NCI-H1436 treated with DMSO at 0.1 percent for 48 hours (cell line): ENCODE measurements at regions not wholly inside any gene's neighbourhood (a gene's known extent, or its start where the extent isn't known, plus 50 kb on each side); places are given as distances from the start of the nearest gene placed in this dataset.

Experiments
- DNase-seq: peaks from one replicate; lab custom pipeline; 2025; lab: John Stamatoyannopoulos, UW

DNA sequence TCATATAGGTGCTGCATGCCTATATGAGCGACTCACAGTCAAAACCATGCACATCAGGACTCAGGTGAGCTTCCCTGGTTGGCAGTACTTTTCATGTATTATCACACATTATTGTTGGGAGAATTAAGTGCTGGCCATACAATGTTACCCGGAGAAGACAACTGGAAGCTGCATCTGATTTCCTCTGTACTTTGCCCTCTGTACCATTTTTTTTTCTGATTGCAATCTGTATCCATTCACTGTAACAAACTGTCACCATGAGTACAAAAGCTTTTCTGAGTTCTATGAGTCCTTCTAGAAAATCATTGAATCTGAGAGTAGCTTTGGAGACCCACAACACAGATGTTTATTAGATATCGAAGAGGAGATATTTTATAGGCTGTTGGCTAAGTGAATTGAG lies 651.0 kb downstream of the NR2F1-AS1 start:
- DNase-seq: no peak

DNA sequence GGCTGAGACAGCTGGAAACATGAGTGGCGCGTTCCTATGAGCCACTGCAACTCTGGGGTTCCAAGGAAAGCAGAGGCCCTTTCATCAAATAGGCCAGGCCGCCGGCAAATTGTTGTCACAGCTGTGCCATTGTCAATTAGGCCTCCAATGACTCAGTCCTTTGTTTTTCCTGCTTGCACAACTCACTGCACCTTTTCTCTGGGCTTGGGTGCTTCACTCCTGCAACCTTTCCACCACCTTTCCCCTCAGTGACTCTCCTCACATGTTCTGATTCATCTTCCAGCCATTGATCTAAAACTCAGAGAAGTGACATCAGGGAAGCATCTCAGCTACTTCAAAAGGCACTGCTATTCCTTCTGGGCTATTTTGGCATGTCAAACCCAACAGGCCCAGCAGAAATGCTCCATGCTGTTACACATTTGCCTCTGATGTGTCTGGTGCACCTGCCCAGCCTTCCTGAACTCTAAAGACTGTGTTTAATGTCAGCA lies 653.7 kb downstream of the NR2F1-AS1 start:
- no peak for DNase-seq

DNA sequence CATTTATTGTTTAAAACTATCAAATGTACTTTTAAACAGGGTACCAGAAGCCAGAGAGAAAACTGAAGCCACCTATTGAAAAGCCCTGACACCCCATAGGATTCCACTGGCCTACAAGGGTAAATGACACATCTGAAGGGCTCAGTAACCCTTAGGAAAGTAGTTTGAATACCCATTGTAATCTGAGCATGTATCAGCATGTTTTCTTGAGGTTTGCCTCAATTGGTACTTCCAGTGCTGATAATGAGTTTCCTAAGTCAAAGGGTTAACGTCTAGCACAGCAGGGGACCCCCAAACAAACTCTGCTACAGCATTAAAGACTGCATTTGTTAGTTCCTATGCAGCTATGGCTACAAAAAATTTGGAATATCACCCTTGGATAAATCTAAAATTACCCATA lies 657.1 kb downstream of the NR2F1-AS1 start:
- no peak for DNase-seq

DNA sequence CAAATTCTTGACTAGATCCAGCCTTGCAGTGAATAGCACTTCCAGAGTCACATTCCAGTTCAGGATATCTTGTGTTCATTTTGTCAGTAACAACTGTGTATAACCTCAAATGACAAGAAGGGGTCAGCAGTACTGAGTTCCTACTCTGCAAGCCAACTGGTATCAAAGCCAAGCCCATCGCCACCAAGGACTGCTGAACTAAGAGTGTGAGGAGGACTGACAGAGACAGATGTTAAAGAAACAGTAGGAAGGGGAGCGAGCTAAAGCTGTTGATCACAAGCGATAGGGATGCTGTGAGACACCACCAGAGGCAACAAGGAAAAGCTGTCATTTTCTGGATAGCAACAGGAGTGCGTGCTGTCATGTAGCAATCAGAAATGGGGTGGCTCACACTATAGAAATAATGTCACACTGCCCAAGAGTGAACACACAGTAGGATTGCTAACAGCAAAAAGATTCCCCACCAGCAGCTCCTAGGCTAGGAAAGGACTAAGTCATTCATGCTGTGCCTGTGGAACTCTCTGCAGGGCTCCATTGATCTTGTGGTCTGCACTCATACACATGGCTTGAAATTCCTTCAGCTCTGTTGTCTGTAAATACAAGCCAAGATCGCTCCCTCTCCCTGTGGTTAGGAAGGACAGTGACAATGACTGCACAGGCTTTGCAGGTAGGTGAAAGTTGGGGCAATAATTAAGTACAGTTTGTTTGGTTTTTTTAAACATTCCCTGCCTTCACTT lies 658.6 kb downstream of the NR2F1-AS1 start:
- no peak for DNase-seq

DNA sequence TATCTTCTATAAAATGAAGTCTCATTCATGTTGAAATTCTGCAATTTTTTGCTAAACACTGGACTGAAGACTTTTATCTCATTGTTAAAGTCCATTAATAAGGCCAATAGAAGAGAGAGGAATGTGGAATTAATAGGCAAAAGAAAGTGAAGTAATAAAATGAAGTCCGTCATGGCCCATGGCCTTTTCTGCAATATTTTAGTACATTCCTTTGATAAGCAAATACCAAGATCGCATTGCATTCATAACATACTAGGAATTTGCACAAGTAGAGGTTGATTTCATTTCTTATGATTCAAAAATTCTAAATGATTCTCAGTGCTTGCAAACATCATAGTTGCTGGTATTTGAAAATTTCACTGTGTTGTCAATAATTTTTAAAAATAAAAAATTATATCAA lies 664.0 kb downstream of the NR2F1-AS1 start:
- no peak for DNase-seq

DNA sequence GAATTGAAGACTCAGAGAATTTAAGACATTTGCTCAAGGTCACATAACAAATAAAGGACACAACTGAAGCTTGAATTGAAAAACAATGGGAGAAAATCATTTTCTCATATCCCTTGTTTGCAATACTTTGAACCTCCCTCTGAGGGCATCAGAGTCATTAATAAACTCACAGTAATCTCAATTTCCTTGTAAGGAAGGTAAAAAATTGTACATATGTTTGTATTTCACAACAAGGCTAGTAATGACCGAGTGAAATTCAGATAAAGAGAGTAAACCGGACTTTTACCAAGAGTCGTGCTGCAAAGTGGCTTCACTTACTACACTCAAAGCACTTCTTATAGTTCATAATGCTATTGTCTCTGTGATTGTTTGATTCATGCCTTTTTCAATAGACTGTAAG lies 665.0 kb downstream of the NR2F1-AS1 start:
- DNase-seq: no peak

DNA sequence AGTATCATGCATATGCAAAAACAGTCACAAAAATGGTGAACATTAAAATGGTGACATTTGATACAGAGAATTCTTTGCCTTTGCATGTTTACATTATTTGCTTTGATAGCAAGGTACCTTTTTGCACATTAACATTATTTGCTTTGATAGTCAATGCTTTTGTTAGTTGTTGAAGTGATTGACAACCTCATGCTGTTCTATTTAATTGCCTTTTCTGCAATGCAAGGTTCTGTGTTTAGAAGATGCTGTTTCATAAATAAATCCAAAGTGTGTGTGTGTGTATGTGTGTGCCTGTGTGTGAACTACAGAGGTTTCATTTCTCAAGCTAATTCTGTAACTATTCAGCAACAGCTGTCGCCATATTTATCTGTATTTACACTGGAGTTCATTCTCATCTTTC lies 668.7 kb downstream of the NR2F1-AS1 start:
- no peak for DNase-seq

DNA sequence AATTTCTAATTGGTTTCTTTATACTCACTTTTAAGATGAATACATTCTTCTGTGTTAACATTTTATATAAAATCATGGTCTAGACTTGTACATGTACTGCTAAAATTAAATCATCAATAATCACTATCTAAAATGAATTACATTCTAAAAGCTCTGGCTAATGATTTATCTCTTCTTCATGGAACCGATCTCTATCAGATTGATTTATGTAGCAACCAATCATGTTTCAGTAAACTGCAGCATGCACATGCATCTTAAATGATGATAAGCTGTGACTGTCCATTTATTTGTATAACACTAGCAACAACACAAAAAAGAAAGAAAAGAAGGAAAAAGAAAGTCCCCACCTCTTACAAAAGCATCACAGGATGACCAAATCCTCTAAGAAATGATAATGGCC lies 669.2 kb downstream of the NR2F1-AS1 start:
- DNase-seq: no peak

DNA sequence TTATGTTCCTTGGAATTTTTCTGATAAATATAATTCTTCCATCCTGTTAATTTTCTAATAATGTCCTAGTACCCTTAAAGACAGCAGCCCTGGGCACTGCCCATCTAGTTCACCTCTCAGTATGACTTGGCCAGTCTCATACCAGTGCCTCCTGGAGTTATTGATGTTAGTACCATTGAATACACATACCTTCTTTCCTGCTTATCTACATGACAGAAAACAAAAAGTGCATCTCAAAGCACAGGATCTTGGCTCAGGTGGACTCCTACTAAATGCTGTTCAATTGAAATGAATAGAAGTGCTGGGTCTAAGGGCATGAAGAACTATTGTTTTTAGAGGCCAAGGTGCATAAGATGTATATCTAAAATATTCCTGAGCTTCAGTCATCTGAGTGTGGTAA lies 669.7 kb downstream of the NR2F1-AS1 start:
- DNase-seq: no peak

DNA sequence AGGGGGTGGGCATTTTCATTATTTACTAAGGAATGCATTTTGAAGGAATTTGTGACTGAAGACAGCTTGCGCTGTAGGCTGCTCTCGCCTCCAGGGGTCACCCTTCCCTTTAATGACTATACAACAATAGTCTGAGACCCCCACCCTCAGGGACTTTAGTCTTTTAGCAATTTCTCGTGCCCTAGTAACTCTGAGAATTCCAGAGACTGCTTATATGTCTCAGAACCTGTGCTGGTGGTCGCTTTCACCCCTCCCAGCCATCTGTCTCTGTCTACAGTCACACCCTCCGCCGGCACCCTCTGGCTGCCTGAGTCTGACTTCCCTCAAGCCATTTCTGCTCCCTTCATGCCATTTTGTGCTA lies 671.4 kb downstream of the NR2F1-AS1 start:
- DNase-seq: no peak

DNA sequence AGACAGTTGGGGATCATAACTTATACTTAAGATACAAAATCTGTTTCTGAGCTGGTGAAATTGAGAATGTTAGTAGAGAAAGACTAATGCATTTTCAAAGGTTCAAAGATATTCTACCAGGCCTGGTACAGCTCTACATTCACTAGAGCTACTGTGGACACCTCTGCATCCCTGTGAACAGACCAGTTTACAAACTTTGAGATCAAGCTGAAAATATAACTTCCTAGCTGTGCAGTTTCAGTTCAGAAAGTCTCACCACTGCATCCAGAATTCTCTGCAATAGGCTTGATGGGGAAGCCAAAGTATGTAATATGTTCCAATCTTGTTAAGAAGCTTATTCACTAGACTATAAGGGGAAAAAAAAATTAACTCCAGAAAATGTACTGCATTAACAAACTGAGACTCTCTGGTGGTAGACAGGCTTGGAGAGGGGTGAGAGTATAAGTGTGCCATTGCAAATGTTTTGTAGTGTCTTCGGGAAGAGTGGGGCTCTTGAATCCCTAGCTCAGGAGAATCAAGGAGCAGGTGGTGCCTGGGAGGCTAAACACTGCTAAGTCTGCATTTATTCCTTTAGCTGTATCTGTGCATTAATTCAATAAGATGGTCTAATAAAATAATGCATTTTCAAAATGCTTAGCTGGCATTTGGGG lies 671.9 kb downstream of the NR2F1-AS1 start:
- DNase-seq: no peak

DNA sequence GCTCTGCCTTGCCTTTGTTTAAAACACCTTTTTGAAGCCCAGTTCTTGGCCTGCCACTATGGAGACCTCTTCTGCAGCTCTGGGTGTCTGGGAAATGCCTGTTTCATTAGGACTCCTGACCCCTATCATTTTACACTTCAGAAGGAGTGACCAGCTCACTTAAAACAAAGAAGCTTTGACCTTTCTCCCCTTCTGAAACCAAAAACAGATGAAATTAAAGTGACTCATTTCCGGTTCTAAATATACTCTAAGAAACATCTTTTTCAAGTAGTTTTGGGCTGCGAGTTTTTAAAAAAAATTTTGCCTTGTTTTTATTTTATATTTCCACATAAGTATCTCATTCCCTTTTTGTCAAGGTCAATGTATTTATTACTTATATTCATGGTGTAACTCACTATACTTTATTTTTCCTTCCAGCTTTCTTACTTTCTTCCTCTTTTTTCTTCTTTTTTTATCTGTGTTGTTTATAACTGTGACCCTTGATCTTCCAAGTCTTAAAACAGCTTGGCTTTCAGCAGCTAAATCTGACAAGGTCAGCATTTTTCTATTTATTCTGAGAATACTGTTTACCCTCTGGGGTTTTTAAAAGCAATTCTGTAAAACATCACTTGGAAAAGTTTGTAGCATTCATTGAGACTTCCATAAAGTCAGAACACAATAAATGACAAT lies 672.9 kb downstream of the NR2F1-AS1 start:
- DNase-seq: no peak

DNA sequence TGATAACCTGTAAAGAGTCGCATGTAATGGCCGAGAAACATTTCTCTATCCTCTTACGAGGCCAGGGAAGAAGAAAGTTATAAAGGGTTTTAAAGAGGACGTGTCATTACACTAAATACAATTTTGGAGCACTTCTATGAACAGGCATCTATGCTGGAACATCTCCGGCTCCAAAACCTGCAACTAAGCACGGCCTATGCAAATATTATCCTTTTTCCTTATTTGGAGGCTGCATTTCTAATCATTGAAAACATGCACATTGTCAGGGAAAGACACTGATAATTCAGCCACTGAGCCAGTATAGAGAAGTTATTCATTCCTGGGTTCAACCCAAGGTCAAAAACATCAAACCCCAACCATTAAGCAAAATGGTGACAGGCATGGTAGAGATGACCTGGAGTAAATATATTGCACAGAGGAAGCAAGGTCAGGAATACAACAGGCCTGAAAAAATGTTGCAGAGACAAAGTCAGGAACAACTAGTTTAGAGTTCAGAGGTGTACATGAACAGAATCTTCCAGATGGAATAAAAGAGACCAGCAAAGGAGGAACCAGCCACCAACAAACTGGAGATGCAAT lies 674.1 kb downstream of the NR2F1-AS1 start:
- no peak for DNase-seq

DNA sequence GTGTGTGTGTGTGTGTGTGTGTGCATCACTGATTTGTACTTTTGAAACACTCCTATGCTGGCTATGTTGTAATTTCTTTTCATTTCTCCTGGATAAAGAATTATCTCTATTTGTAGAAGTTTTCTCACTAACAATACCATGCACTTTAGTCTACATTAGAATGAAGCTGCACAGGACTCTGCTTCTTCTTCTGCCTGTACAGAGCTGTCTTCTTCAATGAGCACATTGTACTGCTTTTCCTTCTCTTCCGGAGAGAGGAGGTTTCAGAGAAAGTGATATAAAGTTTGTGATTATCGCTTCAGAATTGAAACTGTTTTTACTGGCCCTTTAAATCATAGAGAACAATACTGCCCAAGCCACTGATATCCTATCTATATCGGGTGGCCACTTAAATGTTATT lies 677.0 kb downstream of the NR2F1-AS1 start:
- DNase-seq: no peak

DNA sequence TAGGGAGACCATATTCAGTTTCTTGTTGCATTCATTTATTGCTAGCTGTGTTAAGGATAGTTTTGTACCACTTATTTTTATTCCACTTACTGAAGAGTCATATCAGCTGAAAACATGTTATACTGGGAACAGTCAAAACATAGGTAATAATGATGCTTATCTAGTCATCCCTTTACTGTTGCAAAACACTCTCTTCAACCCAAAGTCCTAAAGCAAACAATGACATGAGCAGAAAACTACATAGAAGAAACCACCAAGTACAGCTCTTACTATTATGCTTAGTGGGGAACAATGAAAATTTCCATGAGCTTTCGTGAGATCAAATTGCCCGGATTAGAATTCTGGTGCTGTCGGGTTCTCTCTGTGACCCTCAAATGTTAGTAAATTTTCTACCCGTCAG lies 681.4 kb downstream of the NR2F1-AS1 start:
- no peak for DNase-seq

DNA sequence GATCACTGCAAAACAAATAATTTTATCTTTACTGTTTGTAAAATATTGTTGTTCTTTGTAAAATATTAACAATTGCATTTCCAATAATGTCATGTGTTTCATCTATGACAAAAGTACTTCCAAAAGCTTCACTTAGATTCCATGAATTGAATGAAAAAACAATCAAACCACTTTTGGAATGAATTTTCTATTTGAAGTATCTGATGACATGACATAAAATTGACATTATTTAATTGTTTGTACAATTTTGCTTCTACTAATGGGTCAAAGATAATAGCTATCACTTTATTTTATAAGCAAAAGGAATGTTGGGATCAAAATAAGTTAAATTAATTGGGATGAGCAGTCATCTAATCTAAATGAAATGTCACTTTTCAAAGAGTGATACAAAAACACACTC lies 684.3 kb downstream of the NR2F1-AS1 start:
- DNase-seq: no peak

DNA sequence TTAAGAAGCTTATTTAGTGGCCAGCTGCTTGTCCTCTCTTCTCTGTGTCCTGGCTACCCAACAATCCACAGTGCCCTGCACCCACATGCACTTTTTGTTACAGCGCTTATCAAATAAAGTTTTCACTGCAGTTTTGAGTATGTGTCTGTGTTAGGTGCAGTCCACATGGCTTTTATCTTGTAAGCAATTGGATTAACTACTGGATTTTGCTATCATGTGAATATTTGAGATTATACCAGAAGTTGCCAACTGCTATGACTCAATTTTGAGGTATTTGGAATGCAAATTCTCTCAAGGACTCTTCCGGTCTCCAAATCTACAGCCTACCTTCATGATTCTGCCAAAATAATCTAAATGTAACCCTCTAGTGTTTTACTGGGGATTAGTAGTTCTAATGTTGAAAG lies 690.2 kb downstream of the NR2F1-AS1 start:
- no peak for DNase-seq

DNA sequence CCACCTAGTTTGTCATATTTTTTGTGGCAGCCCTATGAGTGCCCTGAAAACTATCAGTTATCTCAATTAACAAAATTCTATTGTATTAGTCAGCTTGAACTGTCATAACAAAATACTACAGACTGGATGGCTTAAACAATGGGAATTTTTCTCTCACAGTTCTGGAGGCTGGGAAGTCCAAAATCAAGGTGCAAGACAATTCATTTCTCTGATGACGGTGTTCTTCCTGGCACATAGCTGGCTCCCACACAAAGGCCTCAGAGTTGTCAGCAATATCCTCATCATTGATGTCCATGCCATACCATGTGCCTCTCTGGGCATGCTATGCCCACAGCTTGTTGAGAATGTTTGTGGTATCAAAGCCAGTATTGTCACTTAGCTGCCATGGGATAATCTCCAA lies 691.9 kb downstream of the NR2F1-AS1 start:
- no peak for DNase-seq

DNA sequence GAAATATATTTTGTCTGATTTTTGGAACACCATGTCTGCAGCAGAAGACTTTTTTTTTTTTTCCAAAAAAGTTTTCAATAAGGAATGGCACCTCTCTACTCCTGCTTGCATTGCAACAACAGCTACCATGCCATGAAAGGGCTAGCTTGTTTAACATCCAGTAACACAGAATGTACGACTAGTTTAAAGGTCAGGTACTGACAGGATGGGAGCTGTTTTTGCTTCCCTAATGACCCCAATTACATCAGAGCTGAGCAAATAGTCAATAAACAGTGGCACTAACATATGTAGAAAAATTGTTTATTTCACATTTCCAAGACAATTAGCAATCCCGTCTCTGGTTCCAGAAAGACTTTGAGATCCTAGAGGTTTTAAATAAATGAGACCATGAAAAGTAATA lies 693.8 kb downstream of the NR2F1-AS1 start:
- DNase-seq: no peak

DNA sequence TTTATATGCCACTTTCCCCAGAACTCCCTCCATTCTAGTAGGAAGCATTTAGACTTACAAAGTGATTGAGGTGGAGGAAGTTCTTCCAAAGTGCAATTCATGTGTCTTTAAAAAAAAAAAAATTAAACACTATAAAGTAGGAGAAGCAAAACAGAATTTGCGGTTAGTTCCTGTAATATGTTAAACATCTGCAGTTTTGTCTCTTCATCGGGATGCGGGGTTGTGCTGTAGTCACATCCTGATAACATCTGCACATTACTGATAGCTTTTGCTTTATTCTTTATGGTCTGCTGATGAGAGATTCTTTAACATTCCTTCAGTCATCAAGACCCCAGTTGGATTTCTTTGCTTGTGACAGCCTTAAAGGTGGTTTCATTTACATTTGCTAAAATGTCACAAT lies 694.3 kb downstream of the NR2F1-AS1 start:
- no peak for DNase-seq

DNA sequence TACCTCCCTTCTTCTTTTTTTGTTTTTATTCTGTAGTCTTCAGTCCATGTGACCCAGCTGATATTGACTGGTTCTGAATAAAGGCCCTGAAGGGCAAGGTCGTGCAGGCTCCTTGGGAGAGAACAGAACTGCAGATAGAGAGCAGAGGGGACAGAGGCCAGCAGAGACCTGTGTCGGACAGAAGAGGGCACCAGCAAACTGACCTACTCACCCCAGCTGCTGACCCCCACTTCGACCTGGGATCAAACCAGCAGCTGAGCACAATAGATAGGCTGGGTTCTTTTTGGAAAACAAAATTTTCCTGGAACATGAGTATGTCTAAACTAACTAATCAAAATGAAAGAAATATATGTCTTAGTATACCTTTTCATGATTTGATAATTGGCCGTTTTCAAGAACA lies 695.1 kb downstream of the NR2F1-AS1 start:
- DNase-seq: no peak

DNA sequence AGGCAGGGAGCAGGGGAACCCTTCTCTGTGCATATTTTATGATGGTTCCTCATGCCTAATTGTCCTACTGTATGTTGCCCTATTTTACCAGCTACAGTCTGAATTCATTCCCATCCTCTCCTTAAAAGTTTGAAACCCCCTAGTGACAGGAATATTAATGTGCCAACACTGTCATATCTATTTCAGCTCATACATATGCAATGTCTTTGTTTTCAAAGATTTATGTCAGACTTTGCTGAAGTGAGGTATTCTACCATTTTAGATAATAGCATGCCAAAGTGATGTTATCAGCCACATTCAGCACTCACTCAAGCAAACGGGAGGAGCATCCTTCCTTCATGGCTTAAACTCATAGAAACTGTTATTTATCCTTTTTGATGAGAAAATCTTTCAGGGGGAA lies 696.5 kb downstream of the NR2F1-AS1 start:
- no peak for DNase-seq
